HG03521 (cell line): ENCODE measurements at regions not wholly inside any gene's neighbourhood (a gene's known extent, or its start where the extent isn't known, plus 50 kb on each side); places are given as distances from the start of the nearest gene placed in this dataset.
"Not testable (repeated sequence)": the region's sequence is repeated elsewhere in the genome, so short reads cannot be mapped to it uniquely, and the experiment has no call there.

Experiments
- ATAC-seq: cut with Tn5 transposase; IDR thresholded peaks from one replicate; pipeline ENCODE4 v1.9.1; 2021; ENCODE audit warnings: mild to moderate bottlenecking, moderate library complexity; ENCODE audit not compliant: unreplicated experiment

DNA sequence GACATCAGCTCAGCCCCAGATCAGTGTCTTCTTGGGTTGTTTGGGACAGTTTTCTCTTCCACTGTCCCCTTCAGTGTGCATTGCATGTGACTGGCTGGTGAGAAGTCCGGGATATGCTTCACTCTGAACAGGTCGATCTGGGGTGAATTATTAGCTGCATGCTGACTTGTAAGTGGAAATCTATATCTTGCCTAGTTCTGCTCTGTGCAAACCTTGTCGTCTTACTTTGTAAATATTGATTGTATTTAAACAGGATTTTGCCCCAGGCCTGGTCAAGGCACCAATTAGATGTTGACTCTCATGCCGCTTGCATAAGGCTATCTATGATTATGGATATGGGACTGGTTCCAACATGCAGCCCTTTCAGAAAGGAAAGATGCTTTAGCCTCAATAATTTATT lies 669.7 kb downstream of the TYW1 start:
- not testable (repeated sequence) for ATAC-seq

DNA sequence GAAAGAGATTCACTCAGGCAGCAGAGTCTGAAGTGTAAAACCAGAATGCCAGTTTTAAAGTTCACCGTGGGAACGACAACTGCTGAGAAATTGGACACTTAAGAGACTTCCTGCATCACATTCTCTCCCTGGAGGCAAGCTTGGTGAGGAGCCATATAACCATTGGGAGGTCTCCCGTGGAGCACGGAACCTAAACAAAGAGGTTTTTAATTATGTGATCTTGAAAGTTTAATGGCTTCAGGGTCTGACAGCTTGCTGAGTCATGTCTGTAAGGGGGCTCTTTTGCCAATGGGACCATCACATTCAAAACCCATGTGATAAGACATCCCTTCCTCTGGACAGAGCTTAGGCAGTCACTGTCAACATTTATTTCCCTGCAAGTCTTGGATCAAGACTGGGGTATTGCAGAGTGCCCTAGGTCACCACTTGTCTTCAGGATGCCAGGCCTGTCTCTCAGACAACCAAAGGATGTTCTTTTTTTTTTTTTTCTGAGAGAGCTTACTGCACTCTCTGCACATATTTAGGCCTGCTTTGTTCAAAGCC lies 674.4 kb downstream of the TYW1 start:
- ATAC-seq = no peak

DNA sequence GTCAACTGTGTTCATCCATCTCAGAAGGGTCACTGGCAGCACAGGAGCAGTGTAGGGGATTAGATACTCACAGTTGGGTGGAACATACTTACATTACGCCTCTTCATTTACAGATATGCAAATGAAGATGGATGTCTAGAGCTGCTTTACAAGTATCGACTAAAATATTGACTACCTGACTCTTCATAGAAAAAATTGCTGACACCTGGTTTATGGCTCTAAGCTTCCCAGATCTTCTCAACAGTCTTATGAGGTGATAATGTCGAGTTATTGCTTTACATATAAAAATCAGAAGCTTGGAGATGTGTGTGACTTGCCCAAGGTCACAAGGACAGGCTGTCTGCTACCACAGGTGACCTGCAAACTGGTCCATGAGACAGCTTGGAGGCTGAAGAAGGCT lies 677.2 kb downstream of the TYW1 start:
- ATAC-seq = no peak

DNA sequence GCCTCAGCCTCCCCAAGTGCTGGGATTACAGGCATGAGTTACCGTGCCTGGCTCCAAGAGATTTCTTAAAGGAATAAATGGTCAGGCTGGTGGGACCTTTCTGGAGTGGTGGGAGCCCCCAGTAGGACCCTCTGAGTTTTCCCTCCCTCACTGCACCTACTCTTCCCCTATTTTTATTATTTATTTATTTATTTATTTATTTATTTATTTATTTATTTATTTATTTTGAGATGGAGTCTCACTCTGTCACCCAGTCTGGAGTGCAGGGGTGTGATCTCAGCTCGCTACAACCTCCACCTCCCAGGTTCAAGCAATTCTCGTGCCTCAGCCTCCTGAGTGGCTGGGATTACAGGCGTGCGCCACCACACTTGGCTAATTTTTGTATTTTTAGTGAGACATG lies 678.2 kb downstream of the TYW1 start:
- not testable (repeated sequence) for ATAC-seq

DNA sequence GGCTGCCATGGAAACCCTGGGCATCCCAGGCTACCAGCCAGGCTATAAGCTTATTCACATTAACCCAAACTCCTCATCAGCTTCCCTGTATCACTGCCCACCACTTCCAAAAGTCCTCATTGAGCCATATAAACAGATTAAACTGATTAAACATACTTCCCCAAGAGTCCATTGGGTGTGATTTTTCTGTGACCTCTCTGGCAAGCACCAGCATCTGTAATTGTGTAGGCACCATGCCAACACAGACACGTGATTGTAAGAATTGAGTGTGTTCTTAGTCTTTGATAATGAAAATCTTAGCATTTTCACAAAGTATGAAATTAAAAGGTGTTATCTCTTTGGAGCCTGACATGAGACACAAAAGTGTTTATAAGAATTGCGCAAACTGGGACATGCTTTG lies 679.3 kb downstream of the TYW1 start:
- no peak for ATAC-seq

DNA sequence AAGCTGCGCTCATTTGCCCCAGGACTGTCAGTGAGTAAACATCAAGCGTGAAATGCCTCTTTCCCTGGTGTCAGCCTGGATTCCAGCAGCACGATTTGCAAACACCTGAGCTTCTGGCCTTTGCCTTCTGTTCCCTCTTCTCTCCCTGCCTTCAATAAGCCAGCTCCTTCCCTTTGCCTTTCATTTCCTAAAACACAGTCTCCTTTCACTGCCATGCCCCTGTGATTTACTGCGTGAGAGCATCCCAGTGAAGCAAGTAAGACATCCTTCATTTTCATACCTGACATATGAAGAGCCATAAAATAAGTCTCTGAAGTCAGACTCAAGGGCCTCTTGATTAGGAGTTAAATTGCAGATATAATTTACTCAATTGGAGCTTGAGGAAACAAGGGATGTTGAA lies 681.8 kb downstream of the TYW1 start:
- no peak for ATAC-seq

DNA sequence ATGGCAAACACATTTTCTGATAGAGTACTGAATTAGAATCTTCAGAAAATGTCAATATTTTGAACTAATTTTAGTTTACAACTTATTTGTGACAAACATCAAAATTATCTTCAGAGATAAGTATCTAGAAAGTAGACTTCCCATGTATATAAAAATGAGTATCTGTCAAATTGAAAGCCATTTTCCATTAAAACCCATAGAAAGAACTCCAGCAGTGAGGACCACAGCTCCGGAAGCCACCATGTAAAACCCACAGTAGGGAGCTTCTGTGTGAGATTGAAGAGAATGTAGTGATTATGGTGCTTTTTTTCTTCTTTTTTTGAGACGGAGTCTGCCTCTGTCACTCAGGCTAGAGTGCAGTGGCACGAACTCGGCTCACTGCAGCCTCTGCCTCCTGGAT lies 687.0 kb downstream of the TYW1 start:
- ATAC-seq = no peak

DNA sequence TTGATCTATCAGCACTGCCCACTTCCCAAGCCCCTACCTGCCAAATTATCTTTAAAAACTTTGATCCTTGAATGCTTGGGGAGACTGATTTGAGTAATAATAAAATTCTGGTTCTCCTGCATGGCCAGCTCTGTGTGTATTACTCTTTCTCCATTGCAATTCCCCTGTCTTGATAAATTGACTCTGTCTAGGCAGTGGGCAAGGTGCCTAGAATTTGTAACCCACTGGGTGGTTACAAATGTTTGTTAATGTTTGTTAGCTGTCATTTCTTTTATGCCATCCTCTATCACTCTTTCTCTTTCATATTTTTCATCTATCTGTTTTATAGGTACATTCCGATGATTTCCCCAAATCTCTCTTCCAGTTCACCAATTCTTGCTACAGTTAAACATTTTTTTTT lies 694.1 kb downstream of the TYW1 start:
- no peak for ATAC-seq

DNA sequence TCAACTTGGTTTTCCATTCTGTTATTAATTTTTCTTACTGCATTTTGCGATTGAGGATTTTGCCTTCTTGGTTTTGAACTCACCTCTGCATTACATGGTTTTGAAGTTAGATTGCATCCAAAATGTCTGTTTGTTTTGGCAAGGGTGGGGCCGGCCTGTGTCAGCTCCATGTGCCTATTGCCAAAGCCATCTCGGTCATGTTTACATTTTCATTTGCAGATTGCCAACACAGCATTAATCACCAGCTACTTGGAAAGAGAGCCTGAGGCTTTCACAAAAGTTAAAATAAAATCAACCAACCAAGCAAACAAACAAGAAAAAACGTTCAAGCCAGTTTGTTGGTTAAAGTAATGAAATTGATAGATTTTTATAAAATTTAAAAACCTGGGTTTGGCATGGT lies 695.8 kb downstream of the TYW1 start:
- no peak for ATAC-seq

DNA sequence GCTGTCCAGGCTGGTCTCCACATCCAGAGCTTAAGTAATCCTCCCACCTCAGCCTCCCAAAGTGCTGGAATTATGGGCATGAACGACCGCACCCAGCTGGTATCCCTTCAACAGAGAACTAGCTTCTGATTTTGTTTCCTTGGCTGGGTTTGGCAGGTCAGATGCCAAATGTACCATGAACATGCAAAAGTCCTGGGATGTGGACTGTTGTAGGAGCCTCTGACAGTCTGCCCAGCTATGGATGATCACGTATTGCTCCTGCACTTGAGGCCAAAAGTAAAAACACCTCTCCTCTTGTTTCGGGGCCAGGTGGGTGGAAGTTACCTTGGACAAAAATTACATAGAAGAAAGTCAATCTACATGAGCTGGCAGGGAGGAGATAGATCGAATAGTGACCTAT lies 699.5 kb downstream of the TYW1 start:
- no peak for ATAC-seq

DNA sequence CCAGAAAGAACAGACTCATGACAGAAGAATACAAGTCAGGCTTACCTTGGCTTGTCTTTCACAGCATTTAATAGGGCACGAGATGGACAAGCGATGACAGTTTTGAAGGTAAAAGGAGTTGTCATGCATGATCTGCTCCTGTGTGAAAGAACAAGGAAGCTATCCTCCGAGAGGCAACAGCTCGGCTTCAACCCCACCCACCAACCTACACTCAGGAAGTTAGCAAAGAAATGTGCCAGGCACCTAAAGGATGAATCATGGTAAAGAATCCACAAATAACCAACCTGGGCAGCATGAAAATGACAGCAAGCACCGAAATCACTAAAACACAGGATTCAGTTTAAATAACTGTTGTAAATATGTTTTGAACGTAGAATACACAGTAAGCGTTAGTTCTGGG lies 700.2 kb downstream of the TYW1 start:
- no peak for ATAC-seq

DNA sequence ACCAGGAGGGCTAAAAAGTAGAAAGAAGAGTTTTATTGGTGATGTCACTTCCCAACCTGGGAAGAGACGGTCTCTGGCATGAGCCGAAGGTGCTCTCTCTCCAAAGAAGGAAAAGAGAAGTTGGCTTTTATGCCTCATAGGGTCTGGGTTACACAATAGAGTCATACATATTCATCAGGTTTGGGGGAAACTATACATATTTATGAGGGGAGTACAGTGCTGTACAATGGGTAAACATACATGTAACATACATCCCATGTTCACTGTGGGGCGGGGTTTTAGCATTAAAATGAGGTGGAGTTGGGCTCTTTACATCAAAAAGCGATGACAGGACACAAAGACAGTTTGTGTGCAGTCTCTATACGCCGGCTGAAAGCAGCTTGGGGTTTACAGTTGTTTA lies 701.7 kb downstream of the TYW1 start:
- ATAC-seq = no peak

DNA sequence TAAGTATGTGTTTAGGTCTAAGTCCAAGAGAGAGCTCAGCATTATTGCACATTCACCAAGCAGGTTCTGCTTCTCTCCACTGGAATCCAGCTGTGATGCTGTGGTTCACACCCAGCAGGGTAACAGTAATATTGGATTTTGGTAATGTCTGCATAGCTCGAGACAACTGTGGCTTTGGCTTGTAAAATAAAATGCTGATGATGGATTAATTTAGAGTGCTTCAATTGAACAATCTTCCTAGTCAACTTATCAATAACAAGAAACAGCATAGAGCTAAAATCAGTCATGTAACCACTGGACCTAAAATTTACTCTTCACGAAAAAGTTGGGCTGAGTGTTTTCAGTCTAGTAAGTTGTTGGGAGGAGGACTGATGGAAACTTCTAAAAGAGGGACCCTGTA lies 709.2 kb downstream of the TYW1 start:
- no peak for ATAC-seq

DNA sequence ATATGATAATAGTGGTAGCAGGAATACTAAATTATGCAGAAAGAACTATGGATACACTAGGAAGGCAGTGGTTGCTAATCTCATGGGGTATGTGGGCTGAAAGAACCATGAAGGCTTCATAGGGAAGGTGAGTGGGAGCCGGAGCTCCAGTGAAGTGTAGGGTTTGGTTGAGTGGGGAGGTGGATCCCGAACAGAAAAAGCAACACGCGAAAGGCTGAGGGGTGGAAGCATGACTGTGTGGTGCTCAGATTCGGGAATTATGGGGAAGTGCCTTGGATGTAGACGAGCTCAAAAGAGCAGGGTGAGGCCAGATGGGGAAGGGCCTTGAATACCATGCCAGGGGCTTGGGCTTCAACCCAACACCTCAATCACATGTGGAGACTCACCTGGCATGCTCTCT lies 715.1 kb downstream of the TYW1 start:
- ATAC-seq = no peak

DNA sequence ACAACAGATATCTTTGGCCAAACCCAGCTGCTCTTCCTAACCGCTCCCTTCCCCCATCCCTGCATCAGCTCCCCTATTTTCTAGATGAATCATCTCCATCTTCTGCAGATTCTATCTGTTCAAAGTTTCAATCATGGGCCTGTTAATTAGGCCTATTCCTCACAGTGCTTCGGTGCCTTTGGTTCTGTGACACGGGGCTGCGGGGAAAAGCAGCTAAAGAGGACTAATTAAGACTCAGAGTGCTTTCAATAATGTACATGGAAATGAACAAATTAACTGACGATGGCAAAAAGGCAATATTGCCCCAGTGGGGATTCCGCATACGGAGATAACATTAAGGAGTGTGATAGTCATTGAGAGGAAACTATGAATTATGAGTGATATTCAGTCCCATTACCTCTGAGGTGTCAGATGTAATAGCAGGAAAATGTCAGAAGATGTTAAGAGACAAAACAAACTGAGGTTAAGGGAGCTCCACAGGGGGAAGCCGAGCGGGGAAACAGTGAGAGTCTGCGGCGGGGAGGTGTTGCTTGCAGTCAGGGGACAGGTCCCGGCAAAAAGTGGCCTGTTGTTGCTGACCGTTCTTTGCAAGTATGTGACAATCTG lies 716.9 kb downstream of the TYW1 start:
- no peak for ATAC-seq

DNA sequence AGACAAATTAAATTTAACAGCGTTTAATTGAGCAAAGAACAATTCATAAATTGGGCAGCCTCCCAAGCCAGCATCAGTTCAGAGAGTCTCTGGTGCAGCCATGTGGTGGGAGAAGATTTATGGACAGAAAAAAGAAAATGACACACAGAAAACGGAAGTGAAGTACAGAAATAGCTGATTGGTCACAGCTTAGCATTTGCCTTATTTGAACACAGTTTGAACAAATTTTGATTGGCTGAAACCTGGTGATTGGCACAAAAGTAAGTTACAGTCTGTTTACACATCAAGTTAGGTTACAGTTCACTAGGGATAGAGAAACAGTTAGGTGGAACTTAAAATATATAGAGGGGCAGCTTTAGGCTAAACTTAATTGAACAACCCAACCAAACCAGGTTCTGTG lies 720.1 kb downstream of the TYW1 start:
- no peak for ATAC-seq

DNA sequence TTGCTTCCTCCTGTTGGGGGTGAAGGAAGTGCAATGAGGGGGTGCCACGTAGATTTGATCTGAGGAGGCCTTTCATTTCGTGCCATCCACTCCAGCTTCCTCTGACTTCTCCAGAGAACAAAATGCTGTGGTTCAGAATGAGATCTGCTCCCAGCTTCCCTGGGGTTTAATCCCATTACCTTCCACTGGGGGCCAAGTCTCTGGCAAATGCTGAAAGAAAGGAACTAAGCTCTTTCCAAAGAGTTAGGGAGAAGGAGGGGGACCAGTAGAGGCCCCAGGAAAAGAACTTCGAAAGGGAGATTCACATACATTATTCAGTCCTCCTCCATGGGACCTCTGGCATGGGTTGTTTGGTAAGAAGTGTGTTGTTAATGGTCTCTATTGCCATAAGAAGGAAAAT lies 727.0 kb downstream of the TYW1 start:
- no peak for ATAC-seq

DNA sequence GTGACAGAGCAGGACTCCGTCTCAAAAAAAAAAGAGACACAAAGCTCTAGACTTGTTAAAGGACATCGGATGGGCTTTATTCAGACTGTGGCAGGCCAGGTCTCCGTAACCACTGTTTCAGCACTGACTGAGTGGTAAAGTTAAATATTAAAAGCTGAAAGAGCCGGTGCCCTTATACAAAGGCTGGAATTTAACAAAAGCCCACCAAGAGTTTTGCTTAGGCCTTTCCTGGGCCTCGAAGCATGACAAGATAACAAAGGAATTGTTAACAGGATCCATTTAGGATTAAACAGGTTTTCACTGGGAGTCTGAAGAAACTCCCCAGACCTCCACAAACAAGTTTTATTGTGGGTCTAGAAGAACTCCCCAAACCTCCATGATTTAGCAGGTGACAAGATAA lies 727.8 kb downstream of the TYW1 start:
- ATAC-seq = no peak

DNA sequence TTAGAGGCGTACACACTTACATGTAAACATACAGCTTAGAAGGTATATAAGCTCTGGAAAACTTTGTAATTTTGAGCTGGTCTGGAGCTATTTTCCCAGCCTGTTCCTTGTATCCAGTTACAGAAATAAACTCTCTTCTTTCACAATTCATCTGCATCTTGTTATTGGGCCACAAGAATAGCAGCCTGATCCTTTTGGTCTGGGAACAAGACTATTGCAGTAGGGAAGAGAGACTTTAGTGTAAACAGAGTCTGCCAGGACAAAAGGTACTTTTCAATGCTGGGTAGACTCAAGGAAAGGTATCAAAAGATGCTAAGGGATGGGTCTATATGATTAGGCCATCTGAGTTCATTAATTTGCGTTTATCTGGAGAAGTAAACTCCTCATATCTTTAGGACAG lies 728.3 kb downstream of the TYW1 start:
- no peak for ATAC-seq

DNA sequence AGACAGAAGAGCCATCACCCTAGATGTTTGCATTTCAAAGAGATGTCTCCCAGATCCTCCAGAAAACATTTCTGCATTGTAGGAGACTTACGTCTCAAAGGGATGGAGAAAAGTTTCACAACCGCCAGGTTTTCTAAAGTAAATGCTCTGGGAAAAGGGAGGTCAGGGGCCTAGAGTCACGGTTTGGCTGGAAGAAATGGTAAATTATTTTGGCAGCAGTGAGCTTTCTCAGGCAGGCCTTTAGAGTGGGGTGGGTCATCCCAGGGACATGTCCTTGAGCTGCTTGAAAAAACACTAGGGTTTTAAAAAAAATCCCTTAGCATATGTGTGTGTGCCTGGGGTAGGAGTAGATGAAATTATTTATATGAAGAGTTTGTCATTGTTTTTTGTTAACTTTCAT lies 728.8 kb downstream of the TYW1 start:
- ATAC-seq = no peak

DNA sequence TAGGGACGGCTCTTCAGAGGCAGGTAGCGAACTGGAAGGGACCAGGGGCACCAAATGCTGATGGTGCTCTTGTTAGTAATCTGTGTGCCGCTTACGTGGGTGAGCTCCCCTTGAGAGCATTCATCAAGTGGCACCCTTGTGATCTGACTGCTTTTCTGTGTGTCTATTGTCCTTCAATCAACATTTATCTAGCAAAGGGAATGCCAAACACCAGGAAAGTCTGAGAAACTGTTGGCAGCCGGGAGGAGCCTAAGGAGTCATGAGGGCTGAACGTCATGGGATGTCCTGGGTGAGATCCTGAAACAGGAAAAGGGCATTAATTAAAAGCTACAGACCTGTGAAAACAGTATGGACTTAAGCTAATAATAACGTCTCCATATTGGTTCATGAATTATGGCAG lies 733.1 kb downstream of the TYW1 start:
- no peak for ATAC-seq

DNA sequence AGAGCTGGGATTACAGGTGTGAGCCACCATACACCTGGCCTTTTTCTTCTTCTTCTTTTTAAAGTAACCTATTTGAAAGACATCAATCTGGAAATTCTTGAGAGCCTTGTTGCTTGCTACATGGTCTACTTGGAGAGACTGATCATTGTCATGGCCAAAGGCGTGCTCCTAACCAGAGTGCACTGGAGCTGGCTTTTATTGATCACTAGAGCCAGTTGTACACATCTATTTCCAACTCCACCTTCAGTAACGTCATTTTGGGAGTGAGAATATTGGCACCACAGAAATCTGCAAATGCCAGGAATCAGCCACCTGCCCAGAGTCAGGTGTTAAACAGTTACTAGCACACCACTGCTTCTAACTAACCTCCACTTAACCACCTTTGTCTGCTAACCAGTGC lies 735.1 kb downstream of the TYW1 start:
- no peak for ATAC-seq

DNA sequence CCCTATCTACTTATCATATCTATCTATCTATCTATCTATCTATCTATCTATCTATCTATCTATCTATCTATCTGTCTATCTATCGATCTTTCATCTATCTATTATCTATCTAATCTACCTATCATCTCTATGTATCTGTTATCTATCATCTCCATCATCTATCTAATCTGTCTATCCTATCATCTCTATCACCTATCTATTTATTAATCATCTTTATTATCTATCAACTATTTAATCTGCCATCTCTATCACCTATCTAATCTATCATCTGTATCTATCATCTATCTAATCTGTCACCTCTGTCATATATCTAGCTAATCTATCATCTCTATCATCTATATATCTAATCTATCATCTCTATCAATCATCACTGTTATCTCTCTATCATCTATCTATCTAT lies 736.3 kb downstream of the TYW1 start:
- no peak for ATAC-seq
